Astrocyte of the cerebellum (primary cell): ENCODE measurements at regions not wholly inside any gene's neighbourhood (a gene's known extent, or its start where the extent isn't known, plus 50 kb on each side); places are given as distances from the start of the nearest gene placed in this dataset.

Source experiments
- DNase-seq: peaks from one replicate; pipeline ENCODE4 v3.0.0-alpha.2; 2011; ENCODE audit warnings: low read depth
- H3K4me3 ChIP-seq: 2 replicates; pipeline ENCODE4 v1.5.1; 2011; ENCODE audit warnings: mild to moderate bottlenecking, low read depth, low read length, moderate library complexity
- in situ Hi-C: cut with HindIII; loops from 2 replicates; pipeline ENCODE4 v1.10.0; 2017; ENCODE audit warnings: low sequenced_read_pairs
- TF ChIP-seq, protein P1 (sequence below): IDR thresholded peaks from 2 replicates; pipeline ENCODE4 v1.5.1; 2012; ENCODE audit warnings: low read length, low read depth, moderate library complexity, mild to moderate bottlenecking; ENCODE audit errors: missing control alignments

- DNase-seq: no peak
- no peak overlapping the region for H3K4me3 ChIP-seq
- TF ChIP-seq, protein P1, sequence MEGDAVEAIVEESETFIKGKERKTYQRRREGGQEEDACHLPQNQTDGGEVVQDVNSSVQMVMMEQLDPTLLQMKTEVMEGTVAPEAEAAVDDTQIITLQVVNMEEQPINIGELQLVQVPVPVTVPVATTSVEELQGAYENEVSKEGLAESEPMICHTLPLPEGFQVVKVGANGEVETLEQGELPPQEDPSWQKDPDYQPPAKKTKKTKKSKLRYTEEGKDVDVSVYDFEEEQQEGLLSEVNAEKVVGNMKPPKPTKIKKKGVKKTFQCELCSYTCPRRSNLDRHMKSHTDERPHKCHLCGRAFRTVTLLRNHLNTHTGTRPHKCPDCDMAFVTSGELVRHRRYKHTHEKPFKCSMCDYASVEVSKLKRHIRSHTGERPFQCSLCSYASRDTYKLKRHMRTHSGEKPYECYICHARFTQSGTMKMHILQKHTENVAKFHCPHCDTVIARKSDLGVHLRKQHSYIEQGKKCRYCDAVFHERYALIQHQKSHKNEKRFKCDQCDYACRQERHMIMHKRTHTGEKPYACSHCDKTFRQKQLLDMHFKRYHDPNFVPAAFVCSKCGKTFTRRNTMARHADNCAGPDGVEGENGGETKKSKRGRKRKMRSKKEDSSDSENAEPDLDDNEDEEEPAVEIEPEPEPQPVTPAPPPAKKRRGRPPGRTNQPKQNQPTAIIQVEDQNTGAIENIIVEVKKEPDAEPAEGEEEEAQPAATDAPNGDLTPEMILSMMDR: no peak
- in situ Hi-C loops: no loop called here
Observed at GRCh38 chr4:123286903-123287466, 109.6 kb upstream of the SPRY1 start.

DNA sequence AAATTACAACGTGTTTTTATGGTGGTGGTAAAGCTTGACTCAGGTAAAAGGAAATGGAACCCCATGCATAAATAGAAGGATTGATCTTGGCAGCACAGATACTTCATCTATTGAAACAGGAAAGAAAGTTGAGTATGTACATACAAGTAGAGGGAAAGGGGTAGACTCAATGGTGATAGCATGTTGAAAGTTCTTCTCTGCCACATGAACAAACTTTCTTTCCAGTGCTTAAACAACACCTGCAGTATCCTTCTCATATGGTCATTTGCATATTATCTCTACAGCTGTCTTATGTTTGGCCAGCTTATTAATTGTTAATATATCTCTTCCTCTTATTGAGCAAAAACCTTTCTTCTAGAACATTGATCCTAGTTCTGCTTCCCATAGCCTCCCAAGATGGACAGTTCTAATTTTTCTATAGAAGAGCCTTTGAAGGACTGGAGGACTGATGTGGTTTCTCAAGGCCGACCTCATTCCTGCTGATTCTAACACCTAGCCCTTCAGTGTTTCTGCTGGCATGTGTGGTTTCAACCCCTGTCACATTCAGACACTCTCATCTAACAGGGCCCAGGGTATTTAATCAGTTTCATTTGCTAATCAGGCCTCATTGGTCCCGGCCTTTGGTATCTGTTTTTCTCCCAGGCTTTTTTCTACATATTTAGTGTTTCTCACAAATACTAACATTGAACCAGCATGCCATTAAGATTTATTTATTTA is 108.1 kb upstream of the SPRY1 start:
- TF ChIP-seq, protein P1: no peak
- no peak overlapping the region for H3K4me3 ChIP-seq
- no peak for DNase-seq
- in situ Hi-C loops: no loop called here

DNA sequence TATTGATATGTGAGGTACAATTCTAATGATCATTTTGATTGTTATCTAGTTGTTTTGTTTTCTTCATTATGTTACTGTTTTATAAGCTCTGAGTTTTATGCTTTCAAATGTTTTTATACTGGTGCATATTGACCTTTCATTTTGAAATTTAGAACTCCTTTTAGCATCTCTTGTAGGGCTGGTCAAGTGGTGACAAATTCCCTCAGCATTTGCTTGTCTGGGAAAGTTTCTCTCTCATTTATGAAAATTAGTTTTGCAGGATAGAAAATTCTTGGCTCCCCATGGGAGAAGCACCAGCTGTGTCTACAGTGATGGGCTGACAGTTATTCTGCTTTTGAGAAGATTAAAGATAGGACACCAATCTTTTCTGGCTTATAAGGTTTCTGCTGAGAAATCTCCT is 105.3 kb upstream of the SPRY1 start:
- TF ChIP-seq, protein P1: no peak
- DNase-seq: no peak
- in situ Hi-C loops: no loop called here
- H3K4me3 ChIP-seq: no peak overlapping the region

GRCh38 chr4:123297836-123298235 is 98.8 kb upstream of the SPRY1 start:
- TF ChIP-seq, protein P1: no peak
- no peak for DNase-seq
- H3K4me3 ChIP-seq: no peak overlapping the region
- in situ Hi-C loops: no loop called here

DNA sequence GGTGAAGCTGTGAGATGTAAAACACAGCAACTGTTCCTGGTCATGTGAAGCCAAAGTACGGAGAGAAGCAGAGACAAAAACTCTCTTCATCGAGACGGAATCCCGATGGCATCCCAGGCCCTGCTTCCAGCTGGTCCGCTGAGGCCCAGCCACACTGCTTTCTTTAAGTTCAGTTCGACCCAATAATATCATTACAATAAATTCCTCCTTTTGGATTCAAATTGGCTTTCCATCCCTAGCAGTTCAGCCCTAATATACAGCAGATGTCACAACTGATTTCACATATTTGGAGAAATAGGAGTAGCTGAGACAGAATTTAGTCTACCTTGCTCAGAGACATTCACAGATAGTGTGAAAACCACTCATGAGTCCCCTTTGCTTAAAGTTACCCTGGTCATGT is 98.3 kb upstream of the SPRY1 start:
- H3K4me3 ChIP-seq: no peak overlapping the region
- DNase-seq: no peak

GRCh38 chr4:123298801-123299200 is 97.8 kb upstream of the SPRY1 start:
- H3K4me3 ChIP-seq: no peak overlapping the region
- in situ Hi-C loops: no loop called here
- no peak for DNase-seq
- TF ChIP-seq, protein P1: no peak

More for the DNA sequence above, 98.3 kb upstream of the SPRY1 start:
- TF ChIP-seq, protein P1: no peak
- in situ Hi-C loops: no loop called here
